ENCODE measurements at regions not wholly inside any gene's neighbourhood (a gene's known extent, or its start where the extent isn't known, plus 50 kb on each side); places are given as distances from the start of the nearest gene placed in this dataset.
"Not testable (repeated sequence)": the region's sequence is repeated elsewhere in the genome, so short reads cannot be mapped to it uniquely, and the experiment has no call there.

DNA sequence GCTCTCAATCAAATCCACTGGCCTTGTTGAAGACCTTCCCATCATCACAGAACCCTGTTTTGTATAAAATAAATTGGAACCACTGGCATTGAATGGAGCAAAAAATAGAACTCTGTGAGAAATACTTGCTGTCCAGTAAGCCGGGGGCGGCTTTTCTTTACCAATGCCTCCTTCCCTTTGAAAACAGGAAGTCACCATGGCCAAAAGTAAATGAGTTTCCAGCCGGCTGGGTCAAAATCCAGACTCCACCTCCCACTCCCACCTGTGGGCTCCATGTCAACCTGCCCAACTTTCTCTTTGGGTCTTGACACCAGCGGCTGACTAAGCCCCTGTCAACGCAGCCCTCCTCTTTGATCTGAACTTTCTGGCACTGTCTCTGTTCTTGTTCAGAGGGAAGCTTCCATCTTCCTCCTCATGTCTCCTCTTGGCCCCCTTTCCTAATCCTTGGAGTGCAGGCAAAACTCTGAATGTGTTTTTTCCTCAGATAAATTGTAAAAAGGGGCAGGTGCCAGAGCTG lies 95.2 kb downstream of the TFAP2C start:
- no peak for DNase-seq (ENCODE audit: low spot score)

DNA sequence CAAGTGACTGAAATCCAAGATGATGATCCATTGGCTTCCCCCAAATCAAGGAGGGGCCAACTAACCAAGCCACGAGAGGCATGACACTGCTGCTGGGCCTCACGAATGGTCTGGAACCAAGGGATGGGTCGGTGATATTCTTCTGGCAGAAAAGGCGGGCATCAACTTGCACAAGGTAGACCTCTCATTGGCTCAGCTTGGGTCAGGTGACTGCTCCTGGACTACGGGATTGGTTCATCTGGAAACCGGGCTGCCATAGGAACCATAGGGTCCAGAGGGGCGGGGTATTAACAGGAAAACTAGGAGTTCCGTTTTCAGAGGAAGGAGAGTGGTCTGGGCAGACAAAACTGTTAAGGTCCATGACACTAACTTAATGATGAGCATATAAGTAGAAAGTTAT lies 100.9 kb downstream of the TFAP2C start:
- no peak for DNase-seq (ENCODE audit: low spot score)

DNA sequence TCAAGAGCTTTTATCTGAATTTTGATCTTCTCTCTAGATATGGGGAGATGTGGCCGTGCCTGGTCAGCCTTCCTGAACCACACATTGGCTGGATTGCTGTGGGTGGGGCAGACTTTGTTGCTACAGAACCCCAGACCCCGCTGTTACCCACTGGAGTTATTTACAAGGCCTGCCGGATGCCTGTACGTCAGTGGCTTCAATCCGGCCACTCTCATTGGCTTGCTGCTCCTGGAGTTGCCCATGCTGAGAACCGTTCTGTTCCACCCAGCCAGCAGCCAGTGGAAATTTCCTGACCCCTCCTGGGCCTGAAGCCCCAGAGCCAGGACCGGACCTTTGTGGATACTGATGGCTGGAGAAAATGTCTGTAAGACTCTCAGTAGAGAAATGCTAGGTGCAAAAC lies 101.9 kb downstream of the TFAP2C start:
- no peak for DNase-seq (ENCODE audit: low spot score)

DNA sequence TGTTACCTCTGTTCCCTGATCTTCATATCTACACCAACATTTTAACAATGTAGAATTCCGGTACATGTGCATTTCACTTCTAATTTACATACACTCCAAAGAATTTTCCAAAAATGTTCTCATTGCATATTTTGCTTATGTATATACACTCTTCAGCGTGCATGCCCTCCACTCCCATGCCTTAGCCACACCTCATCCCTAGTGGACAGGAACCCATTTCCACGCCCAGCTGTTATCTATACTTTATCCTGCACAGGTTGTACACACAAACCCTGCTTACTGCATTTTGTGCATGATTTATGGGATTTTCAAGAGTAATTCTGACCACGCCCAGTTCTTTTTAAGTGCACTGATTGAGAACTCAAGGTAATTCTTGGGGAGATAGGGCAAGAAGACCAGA lies 102.4 kb downstream of the TFAP2C start:
- DNase-seq (ENCODE audit: low spot score): no peak

DNA sequence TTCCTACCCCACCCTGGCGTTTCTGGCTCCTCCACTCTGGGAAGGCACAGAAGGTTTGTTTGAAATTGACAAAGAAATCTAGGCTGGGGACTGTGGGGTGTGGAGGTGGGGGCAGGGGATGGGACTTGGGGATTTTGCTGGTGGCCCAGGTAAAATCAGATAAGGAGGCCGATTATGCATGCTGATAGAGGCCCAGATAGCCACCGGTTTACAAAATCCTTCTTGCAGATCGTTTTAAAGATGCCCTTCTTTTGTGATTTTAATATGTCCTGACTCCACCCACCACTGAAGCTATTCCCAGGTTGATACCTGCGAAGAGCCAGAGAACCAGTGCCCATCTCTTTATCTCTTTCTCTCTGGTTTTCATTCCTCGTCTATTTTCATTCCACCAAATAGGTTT lies 104.9 kb downstream of the TFAP2C start:
- DNase-seq (ENCODE audit: low spot score): no peak

DNA sequence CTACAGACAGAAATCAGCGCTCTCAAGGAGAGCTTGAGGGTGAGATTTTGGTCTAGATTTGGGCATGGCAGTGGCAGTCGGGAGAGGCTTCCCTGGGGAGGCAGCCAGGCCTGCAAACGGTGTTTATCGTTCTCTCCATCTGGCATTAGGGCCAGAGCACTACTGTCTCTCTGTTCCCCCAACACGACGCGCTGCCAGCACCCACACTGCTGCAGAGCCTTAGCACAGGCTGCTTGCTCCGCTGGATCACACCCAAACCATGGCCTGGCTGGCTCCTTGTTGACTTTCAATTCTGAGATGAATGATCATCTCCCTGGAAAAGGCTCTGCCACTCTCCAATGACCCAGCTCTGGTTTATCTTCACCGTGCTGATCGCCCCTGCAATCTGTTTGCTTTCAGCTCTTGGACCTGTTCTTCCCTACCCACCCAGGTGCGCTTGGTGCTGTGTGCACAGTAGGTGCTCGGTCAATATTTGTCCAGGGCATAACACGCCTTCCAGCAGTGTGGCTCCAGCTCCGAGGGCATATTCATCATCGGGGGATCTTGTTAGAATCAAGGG lies 106.1 kb downstream of the TFAP2C start:
- no peak for DNase-seq (ENCODE audit: low spot score)

DNA sequence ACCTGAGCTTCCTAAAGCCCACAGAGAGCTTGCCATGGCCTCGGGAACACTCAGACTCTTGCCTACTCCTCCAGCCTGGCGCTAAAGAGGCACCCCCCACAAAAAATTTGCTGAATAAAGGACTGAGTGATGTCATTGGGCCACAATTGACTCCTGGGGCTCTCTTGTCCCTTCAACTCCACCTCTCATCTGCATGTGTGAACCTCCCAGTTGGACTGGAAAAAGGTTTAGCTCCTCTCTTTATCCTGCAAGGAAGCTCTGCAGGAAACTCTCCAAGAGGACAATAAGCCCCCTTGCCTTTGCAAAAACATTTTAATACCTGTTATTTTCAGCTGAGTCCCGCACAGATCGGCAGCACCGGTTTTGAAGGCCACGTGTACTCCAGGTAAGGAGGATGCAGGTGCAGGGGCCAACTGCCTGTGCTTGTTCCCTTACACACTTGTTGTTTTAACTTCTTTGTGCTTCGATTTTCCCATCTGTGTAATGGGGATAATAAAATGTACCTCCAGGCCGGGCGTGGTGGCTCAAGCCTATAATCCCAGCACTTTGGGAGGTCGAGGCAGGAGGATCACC lies 107.3 kb downstream of the TFAP2C start:
- no peak for DNase-seq (ENCODE audit: low spot score)

DNA sequence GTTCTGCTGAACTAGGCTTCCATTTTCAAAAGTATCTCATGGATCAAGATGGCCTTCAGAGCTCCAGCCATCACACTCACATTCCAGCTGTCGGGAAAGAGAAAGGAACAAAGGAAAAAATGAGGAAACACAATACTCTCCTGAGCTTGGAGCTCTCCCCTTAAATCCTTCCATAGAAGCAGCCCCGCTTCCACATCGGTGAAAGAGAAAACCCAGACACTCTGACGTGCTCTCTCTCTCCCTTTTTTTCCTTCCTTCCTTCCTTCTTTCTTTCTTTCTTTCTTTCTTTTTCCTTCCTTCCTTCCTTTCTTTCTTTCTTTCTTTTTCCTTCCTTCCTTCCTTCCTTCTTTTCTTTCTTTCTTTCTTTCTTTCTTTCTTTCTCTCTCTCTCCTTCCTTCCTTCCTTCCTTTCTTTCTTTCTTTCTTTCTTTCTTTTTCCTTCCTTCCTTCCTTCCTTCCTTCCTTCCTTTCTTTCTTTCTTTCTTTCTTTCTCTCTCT lies 115.3 kb downstream of the TFAP2C start:
- not testable (repeated sequence) for DNase-seq (ENCODE audit: low spot score)

DNA sequence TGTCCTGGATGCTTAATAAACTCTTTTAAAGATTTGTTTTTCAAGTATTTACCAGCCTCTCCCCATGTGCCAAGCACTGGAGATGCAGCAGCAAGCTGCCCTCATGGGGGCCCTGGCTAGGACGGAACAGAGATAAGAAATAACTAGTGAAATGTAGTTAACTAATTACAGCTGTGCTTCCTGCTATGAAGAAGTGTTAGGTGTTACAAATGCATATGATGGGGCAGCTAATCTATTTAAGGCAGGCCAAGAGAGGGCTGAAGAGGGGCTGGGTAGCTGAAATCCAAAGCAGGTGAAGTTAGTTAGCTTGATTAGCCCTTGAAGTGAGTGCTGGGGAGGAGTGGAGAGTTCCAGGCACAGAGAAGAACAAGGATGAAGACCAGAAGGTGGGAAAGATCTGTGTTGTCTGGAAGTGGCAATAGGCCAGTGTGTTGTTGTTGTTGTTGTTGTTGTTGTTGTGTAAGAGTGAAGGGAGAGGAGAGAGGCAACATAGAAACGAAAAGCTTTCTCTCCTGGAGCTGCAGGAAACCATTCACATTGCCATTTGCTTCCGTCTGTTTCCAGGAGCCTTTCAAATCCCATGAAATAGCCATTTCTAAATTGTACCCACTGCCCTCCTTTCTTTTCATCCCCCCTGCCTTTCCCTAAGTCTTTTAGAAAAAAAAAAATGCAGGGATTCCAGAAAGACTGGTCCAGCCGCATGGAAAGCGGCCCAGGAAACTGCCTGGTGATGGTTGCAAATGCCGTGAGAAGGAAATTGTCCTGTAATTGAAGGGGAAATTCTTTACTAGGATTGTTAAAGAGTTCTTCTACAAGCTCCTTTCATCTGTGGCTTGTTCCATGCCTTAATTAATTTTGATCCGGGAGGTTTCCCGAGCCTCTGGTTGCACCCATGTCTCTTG lies 119.6 kb downstream of the TFAP2C start:
- DNase-seq (ENCODE audit: low spot score): peak; percentile 19

DNA sequence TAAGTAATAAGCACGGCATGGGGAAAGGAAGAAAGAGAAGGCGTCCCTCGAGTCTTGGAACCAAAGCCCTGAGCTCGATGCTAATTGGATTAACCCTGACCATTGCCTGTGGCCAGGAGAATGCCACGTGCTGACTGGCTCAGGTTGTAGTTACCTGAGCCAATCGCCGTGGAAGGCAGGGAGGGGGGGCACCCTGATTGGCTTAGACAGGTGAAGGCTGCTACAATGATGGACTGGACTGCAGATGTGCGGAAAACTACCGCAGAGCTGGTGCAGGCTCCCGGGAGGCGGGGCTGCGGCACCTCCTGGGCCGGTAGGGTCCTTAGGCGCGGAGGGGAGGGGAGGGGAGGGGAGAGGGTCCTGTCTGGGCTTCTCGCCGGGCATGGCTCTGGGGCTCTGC lies 121.3 kb downstream of the TFAP2C start:
- no peak for DNase-seq (ENCODE audit: low spot score)

DNA sequence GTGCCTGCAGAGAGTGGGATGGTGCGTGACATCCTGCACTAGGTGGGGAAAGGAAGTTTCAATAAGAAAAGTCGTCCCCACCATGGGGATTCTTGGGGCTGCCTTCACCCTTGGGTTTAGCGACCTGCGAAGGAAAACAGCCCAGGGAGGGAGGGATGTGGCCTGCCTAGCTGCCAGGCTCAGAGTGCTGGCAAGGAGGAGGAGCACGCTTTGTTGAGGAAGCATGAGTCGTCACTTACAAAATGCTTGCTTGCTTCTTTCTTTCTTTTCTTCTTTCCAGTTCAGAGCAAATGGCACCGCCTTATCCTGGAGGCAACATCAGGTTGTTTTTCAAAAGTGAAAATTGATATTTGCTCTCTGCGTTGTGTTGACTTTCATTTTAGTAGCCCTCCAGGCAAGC lies 123.2 kb downstream of the TFAP2C start:
- peak; percentile 27 for DNase-seq (ENCODE audit: low spot score)

DNA sequence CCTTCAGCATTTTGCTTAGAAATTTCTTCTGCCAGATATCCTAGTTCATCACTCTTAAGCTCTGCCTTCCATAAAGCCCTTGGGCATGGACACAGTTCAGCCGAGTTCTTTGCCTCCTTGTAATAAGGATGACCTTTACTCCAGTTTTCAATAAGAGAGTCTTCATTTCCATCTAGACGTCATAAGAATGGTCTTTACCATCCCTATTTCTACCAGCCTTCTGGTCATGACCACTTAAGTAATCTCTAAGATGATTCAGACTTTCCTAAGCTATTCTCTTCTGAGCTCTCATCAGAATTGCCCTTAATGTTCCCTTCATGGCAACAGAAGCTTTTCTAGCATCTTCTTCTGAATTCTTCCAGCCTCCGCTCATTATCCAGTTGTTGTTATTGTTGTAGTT lies 126.1 kb downstream of the TFAP2C start:
- DNase-seq (ENCODE audit: low spot score): no peak

DNA sequence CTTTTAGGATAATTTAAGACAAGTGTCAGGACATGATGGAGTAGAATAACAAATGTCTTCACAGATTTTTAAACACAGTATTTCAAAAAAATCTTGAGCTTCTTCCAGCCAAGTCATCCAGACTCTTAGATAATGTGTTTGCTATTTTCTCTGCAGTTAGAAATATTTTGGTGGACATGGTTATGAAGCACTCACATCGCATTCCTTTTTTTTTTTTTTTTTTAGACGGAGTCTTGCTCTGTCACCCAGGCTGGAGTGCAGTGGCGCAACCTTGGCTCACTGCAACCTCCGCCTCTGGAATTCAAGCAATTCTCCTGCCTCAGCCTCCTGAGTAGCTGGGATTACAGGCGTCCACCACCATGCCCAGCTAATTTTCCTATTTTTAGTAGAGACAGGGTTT lies 127.6 kb downstream of the TFAP2C start:
- DNase-seq (ENCODE audit: low spot score): peak; percentile 73

DNA sequence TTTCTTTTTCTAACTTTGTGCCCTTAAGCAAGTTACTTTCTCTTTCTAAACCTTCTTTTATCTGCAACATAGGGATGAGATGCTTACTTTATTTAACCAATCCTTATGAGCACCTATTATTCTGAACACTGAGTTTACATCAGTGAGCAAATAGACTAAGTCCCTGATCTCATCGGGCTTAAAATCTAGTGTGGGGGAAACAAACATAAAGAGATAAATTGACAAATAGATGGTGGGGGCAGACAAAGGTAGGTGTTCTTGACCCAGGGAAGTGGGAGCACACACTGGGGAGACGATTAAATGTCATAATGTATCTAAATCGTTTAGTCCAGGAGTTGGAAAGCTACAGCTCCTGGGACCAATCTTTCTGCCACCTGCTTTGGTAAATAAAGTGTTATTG lies 129.6 kb downstream of the TFAP2C start:
- no peak for DNase-seq (ENCODE audit: low spot score)

DNA sequence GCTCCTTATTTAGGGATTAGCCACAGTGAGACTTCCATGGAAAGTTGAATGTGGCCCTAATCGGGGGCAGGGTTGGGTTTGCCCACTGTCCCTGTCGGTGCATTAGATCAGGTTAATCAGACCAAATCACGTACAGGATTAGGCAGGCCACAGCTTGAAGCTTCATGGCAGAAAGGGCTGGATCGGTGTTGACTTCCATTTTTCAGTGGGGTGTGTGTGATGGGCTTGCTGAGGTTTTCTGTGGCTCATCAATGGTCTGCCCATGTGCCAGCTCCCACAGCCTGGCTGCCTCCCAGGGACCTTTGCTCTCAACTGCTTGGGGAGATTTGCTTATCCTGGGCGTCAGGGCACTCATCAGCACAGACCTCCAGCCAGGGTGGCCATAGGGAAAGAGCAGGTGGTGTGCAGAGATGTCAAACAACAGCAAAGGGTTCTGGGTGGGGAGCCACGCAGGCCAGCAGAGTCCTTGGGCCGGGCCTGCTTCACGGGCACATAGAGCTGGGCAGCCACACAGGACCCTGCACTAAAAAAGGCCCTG lies 130.7 kb downstream of the TFAP2C start:
- no peak for DNase-seq (ENCODE audit: low spot score)

DNA sequence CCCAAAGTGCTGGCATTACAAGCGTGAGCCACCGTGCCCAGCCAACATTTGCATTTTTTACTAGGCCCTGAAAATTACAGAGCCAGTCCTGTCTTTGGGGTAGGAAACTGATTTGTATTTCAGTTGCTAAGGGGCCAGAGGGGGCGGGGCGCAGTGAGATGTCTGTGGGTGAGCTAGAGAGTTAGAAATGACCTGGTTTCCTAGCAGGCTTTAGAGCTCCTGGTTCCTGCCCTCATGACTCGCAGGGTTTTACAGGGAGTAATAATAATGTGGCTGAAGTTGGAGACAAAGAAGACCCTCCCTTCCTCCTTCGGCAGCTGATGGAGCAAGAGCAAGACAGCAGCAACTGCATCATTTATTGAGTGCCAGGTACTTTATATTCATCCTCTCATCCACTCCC lies 131.5 kb downstream of the TFAP2C start:
- DNase-seq (ENCODE audit: low spot score): no peak

DNA sequence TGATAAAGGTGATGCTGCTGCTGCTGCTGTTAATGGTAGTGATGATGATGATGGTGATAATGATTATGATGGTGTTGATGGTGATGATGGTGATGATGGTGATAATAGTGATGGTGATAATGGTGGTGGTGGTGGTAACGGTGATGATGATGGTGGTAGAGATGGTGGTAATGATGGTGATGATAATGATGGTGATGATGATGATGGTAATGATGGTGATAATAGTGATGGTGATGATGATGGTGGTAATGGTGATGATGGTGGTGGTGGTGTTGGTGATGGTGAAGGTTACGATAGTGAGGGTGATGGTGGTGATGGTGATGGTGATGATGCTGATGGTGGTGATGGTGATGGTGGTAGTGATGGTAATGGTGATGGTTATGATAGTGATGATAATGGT lies 132.3 kb downstream of the TFAP2C start:
- DNase-seq (ENCODE audit: low spot score): no peak

DNA sequence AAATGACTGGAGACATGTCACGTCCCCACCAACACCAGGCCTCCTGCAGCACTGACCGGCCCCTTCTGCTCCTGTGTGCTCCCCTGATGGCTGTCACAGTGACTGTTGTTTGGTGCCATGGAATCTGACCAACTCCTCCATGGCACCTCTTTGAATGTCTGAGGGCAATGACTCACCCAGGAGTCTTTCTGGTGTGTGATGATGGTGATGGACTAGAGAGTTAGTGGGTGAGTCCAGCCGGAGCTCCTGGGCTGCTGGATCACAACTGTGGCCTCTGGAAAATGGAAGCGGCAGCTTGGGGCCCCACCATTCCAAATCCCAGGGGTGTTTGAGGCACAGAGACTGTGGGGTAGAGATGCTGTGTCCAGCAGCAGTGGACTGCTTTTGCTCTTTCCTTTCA lies 133.3 kb downstream of the TFAP2C start:
- DNase-seq (ENCODE audit: low spot score): no peak

DNA sequence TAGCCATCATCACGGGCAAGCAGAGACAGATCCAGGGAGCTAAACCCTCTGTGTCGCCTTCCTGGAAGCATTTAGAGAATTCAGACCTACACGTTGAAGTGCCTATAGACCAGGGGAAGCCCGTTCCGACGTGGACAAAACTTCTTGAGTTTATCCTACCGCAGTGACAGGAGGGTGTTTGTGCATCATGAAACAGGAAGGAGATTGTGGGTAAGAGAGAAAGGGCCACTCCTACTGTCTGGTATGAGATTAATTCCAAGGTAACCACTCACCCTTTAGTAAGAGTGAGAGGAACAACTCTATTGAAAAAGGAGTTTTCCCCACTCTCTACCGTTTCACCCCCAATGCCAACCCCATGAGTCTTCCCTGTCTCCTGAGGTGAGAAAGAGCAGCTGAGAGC lies 133.7 kb downstream of the TFAP2C start:
- DNase-seq (ENCODE audit: low spot score): no peak

DNA sequence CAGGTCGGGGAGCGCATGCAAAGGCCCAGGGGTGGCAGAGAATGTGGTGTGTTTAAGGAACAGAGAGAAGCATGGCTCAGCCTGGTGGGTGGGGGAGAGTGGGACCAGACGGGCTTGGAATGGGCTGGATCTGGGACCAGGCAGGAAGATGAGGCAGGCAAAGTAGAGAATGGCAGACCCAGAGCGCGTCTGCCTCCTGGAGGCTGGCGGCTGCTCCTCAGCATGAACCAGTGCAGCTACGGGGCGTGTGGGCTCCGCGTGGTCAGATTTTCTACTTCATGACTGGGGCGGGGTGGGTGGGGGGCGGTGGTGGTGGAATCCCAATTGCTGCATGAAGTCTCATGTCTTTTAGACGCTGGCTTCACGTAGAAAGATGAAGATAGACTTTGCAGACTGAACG lies 135.6 kb downstream of the TFAP2C start:
- DNase-seq (ENCODE audit: low spot score): no peak

DNA sequence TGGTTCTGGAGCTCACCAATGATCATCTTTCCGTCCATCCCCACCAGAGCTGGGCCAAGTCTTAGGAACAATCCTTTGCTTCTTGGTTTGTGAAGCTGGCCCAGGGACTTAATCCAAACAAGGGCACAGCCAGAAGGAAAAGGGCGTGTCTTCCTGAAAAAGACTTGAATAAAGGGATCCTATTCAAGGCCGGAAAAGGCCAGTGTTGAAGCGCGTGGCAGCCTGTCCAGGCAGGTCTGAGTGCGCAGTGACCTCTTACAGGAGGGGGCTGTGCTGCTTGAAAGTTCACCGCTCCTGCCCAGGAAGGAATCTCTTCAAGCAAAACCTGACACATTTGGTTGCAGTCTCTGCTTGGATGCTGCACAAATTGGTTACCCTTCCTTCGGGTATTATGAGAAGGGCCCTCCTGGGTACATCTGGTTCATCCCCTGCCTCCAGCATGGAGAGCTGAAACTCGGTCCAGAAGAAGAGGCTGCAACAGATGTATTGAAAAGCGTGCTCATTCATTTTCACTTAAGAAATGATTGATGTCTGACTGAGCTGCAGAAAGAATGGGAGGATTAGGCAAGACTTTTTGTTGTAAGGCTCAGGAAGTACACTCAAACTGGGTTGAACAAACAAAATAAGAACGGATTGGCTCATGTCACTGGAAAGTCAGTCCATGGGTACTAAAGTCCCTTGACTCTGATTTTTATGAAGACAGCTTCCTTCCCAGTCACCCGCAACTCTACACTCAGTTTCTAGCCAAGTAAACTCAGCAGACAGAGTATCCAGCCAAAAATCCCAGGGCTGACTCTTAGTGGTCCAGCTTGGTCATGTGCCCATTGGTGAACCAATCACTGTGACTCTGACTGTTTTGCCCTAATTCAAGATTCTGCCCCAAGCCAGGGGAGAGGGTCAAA lies 136.3 kb downstream of the TFAP2C start:
- peak; percentile 29 for DNase-seq (ENCODE audit: low spot score)

DNA sequence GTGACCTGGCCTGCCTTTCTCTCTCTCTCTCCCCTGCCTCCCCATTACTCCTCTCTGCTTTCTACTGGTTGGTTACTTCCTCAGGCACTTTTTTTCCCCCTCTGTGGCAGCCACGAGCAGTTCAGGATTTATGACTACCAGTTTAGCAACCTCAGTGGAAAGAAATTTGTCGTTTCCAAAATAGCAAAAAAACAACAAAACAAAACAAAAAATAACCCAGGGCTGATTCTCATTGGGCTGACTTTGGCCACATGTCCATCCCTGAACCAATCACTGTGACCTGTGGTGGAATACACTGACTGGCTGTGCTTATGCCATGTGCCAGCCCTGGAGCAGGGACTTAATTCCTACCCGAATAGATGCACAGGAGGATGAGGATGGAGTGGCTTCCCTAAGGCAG lies 137.4 kb downstream of the TFAP2C start:
- DNase-seq (ENCODE audit: low spot score): peak; percentile 54

Data from AG08395 (cell line).